HG02763 (cell line): ENCODE measurements at regions not wholly inside any gene's neighbourhood (a gene's known extent, or its start where the extent isn't known, plus 50 kb on each side); places are given as distances from the start of the nearest gene placed in this dataset.
"Not testable (repeated sequence)": the region's sequence is repeated elsewhere in the genome, so short reads cannot be mapped to it uniquely, and the experiment has no call there.

Experiments used
- ATAC-seq: cut with Tn5 transposase; IDR thresholded peaks from one replicate; pipeline ENCODE4 v1.9.1; 2021; ENCODE audit warnings: mild to moderate bottlenecking, moderate library complexity; ENCODE audit not compliant: unreplicated experiment

- ATAC-seq: no peak
Observed at GRCh38 chr1:57612833-57613232, 189.0 kb upstream of the DAB1 start.

- no peak for ATAC-seq
Observed at GRCh38 chr1:57605933-57606332, 182.1 kb upstream of the DAB1 start.

- no peak for ATAC-seq
Observed at GRCh38 chr1:57603696-57604095, 179.8 kb upstream of the DAB1 start.

GRCh38 chr1:57600424-57600823, 176.6 kb upstream of the DAB1 start:
- no peak for ATAC-seq

- no peak for ATAC-seq
Observed at GRCh38 chr1:57599236-57599994, 175.6 kb upstream of the DAB1 start.

GRCh38 chr1:57597036-57597435, 173.2 kb upstream of the DAB1 start:
- ATAC-seq: no peak

GRCh38 chr1:57594002-57594401, 170.1 kb upstream of the DAB1 start:
- ATAC-seq: no peak

GRCh38 chr1:57591842-57592241, 168.0 kb upstream of the DAB1 start:
- no peak for ATAC-seq

- ATAC-seq: no peak
Observed at GRCh38 chr1:57590978-57591377, 167.1 kb upstream of the DAB1 start.

GRCh38 chr1:57586842-57587241, 163.0 kb upstream of the DAB1 start:
- ATAC-seq: no peak

- no peak for ATAC-seq
Observed at GRCh38 chr1:57578680-57579079, 154.8 kb upstream of the DAB1 start.

GRCh38 chr1:57578099-57578498, 154.2 kb upstream of the DAB1 start:
- ATAC-seq: no peak

GRCh38 chr1:57576756-57577155, 152.9 kb upstream of the DAB1 start:
- ATAC-seq: no peak

- no peak for ATAC-seq
Observed at GRCh38 chr1:57572016-57572415, 148.2 kb upstream of the DAB1 start.

- ATAC-seq: not testable (repeated sequence)
Observed at GRCh38 chr1:57558066-57558465, 134.2 kb upstream of the DAB1 start.

- ATAC-seq: no peak
Observed at GRCh38 chr1:57553666-57554065, 129.8 kb upstream of the DAB1 start.

- ATAC-seq: no peak
Observed at GRCh38 chr1:57551476-57551875, 127.6 kb upstream of the DAB1 start.

GRCh38 chr1:57550092-57550491, 126.2 kb upstream of the DAB1 start:
- ATAC-seq: peak; percentile 52

GRCh38 chr1:57549300-57549699, 125.4 kb upstream of the DAB1 start:
- no peak for ATAC-seq

GRCh38 chr1:57546549-57547330, 122.9 kb upstream of the DAB1 start:
- ATAC-seq: no peak

GRCh38 chr1:57544345-57544744, 120.5 kb upstream of the DAB1 start:
- ATAC-seq: no peak

- no peak for ATAC-seq
Observed at GRCh38 chr1:57536749-57537423, 113.0 kb upstream of the DAB1 start.
